IPS-NIHi7 (cell line): ENCODE measurements at regions not wholly inside any gene's neighbourhood (a gene's known extent, or its start where the extent isn't known, plus 50 kb on each side); places are given as distances from the start of the nearest gene placed in this dataset.

Experiments used
- DNase-seq: peaks from one replicate; pipeline ENCODE4 v3.0.0; 2012; ENCODE audit warnings: mixed read lengths; ENCODE audit errors: extremely low spot score

- no peak for DNase-seq
These were observed 277.6 kb downstream of the ZEB2 start for GRCh38 chr2:144242311-144242710.

GRCh38 chr2:144241801-144242200 lies 278.1 kb downstream of the ZEB2 start:
- no peak for DNase-seq

GRCh38 chr2:144240656-144241339 lies 279.1 kb downstream of the ZEB2 start:
- DNase-seq = no peak

GRCh38 chr2:144239726-144240125 lies 280.2 kb downstream of the ZEB2 start:
- DNase-seq = no peak

DNA sequence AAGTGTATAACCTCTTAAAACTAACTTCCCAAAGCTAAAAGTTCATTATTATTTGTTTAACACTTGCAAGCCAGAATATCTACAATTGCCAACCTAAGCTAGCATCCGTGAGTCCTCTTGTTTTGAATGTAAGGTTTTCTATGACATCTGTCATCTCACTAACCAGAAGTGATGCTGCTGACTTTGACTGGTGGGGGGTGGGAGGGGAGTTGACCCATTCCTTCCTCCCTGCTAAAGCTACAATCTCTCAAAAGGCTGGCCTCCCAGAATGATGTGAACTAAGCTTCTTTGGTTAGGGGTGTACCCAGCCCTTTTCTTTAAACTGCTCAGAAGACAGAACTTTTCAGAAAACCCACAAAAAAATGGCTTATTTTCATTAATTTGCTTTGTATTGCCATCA lies 280.6 kb downstream of the ZEB2 start:
- no peak for DNase-seq

GRCh38 chr2:144237830-144238627 lies 281.9 kb downstream of the ZEB2 start:
- DNase-seq = no peak

DNA sequence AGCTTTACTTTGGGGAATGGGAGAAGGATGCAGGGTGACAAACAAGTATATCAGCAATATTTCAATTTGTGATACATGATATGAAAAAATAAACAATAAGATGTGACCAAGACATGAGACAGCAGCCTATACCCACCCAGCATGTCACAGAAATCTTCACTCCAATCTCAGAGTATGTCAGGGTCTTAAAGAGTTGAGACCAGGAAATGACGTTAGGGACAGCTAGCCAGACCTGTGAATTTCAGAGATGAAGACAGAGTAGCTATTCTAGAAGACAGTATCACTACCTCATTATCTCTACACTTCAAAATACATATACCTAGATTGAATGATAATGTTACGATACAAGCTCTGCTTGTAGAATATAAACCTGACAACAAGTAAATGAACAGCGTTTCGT lies 282.8 kb downstream of the ZEB2 start:
- no peak for DNase-seq

GRCh38 chr2:144235050-144235449 lies 284.9 kb downstream of the ZEB2 start:
- no peak for DNase-seq

- DNase-seq = no peak
These were observed 285.4 kb downstream of the ZEB2 start for GRCh38 chr2:144234542-144234871.

- no peak for DNase-seq
These were observed 286.0 kb downstream of the ZEB2 start for GRCh38 chr2:144233733-144234541.

DNA sequence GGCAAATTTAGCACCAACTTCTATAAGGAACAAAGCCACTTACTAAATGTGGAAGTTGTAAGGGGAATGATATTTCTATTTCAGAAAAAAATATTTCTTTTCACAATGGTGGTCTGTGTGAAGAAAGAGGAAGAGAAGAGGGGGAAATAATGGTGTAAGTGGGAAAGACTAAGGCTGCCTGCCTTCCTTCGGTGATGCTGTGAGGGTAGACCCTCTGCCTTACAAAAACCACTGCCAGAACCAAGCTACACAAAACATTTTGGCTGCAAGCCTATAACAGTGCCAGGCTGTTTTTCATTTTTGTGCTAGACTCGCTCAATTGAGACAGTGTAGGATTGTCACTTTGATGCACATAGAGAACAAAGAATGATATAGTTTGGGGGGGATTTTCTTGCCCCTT lies 286.6 kb downstream of the ZEB2 start:
- DNase-seq = no peak

DNA sequence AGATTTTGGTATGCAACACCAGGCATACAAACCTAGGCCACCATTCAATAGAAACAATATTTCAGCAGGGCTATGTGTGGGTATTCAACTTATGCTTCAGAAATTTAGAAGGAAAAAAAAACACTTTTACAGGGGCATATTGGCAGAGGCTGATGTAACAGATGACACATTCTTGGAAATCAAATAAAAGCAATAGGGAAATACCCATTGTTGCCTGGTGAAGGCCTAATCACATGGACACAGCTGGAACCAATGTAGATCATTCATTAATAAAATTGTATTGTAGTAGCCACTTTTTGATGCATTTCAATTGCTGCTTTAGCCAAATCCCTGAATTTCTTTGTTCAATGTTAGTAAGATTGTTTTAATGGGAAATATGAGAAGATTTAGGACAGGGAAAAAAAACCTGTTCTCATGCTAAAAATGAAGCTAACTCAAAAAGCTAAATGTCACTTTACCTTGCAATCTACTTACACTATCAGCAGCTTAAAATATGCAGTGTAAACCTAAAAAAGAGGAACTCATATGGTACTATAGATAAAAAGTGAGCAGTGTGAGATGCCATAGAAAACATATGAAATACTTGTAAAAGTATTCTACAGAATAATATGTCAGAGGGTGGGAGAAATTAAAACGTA lies 289.4 kb downstream of the ZEB2 start:
- no peak for DNase-seq

DNA sequence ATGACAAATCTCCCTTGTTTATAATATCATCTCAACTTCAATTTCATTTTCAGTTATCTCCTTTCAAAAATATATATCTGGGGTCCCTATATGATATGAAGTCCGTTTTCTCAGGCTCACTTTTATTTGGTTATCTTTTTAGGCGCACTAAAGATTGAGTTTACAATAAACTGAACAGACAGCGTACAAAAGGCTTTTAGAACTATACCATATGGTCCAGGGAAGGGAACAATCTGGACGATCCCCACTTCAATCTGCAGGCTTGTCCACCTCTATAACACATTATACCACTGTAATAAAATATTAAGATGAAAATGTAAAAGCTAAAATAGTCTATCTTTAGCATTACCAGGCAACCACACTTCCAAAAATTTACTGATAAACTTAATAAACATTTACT lies 289.9 kb downstream of the ZEB2 start:
- no peak for DNase-seq

GRCh38 chr2:144229296-144229695 lies 290.6 kb downstream of the ZEB2 start:
- no peak for DNase-seq

- no peak for DNase-seq
These were observed 292.4 kb downstream of the ZEB2 start for GRCh38 chr2:144227427-144228105.

- DNase-seq = no peak
These were observed 294.8 kb downstream of the ZEB2 start for GRCh38 chr2:144225076-144225475.

- DNase-seq = no peak
These were observed 295.4 kb downstream of the ZEB2 start for GRCh38 chr2:144224472-144224871.

GRCh38 chr2:144219979-144220378 lies 299.9 kb downstream of the ZEB2 start:
- no peak for DNase-seq

- DNase-seq = no peak
These were observed 301.9 kb downstream of the ZEB2 start for GRCh38 chr2:144217853-144218633.

DNA sequence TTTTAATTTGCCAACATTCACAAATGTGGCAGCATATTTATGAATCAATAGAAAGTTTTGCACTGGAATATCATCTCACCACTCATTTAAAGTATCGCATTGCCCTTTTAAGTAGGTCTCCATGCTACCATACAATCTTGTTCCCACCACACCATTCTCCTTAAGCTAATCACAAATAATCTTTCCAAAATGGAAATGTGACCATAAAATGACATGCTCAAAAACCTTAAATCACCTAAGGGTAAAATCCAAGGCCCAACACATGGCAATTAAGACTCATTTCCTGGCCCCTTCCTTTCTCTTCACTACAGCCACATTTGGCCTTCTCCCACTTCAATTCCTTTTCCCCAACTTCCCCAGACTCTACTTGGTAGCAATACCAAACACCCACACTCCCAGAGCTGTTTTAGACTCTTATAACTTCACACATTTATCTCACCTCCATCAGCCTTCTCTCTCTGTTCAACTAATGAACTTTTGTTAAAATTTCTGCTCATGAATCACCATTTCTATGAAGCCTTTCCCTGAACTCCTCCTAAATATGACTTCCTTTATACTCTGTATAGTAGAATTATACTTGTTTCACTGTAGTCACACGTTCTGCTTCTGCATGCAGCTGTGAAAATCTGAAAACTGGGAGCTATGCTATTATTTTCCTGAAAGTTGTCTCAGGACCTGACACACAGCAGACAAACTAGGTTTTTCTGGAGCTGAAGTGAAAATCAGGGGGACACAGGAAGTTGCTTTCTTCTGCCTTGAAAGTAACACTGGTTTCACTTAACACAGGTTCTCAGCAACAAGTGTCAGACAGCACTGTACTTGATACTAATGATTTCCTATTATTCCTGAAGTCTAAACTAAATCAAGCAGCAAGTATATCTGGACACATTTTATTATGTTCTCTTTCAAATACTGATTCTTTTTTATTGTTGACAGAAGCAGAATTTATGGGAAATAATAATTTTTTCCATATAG lies 303.9 kb downstream of the ZEB2 start:
- DNase-seq = no peak
